T-cell (primary cell): ENCODE measurements at regions not wholly inside any gene's neighbourhood (a gene's known extent, or its start where the extent isn't known, plus 50 kb on each side); places are given as distances from the start of the nearest gene placed in this dataset.
"Not testable (repeated sequence)": the region's sequence is repeated elsewhere in the genome, so short reads cannot be mapped to it uniquely, and the experiment has no call there.

Experiments used
- ATAC-seq, 4 experiments: fragments of 200-7000 bp in 3 of 4; fragments of 150-1000 bp in 1 of 4; cut with Tn5 transposase; replicated peaks in 1 of 4; 1 replicate in 3 of 4; 2 replicates in 1 of 4; pipeline ENCODE4 v1.10.0; 2021; ENCODE audit warnings: moderate library complexity in 3 of 4, mild to moderate bottlenecking in 2 of 4, moderate number of reproducible peaks in 1 of 4
- CTCF ChIA-PET, 2 donors: fragments of 300-600 bp; sonication (Branson Sonifier 250); formaldehyde crosslinking; loops; one replicate each; lab custom pipeline; 2022; ENCODE audit warnings: antibody characterized with exemption in 2 of 2; lab: Charles Lee
- POLR2A ChIA-PET, 2 donors: fragments of 300-600 bp; sonication (Branson Sonifier 250); formaldehyde crosslinking; loops; one replicate each; lab custom pipeline; 2022; ENCODE audit warnings: antibody characterized with exemption in 2 of 2; lab: Charles Lee
- DNase-seq, 35 experiments: peaks; one replicate each; pipeline versions ENCODE4 v3.0.0 to v3.0.0-alpha.2; 2013 to 2023
- H3K27ac ChIP-seq: one replicate; pipeline ENCODE4 v1.5.1; 2013; ENCODE audit warnings: low read length
- H3K27me3 ChIP-seq, 2 experiments: replicated peaks in 1 of 2; 1 replicate in 1 of 2; 2 replicates in 1 of 2; pipeline versions ENCODE4 v1.6.1 to v1.7.0; 2013; ENCODE audit warnings: low read length in 1 of 2, mixed read lengths in 1 of 2; ENCODE audit not compliant: control insufficient read depth in 2 of 2, insufficient read depth in 2 of 2; ENCODE audit errors: extremely low read depth in 1 of 2
- H3K36me3 ChIP-seq, 2 donors: 1 replicate in 1 of 2; 2 replicates in 1 of 2; pipeline versions ENCODE4 v1.6.1 to v1.7.0; 2013; ENCODE audit warnings: low read length in 1 of 2; ENCODE audit not compliant: control insufficient read depth in 2 of 2, insufficient read depth in 1 of 2; ENCODE audit errors: extremely low read depth in 1 of 2
- H3K4me1 ChIP-seq, 2 experiments: 1 replicate in 1 of 2; 2 replicates in 1 of 2; pipeline versions ENCODE4 v1.6.1 to v1.7.0; 2013; ENCODE audit warnings: low read length in 2 of 2, mixed read lengths in 1 of 2; ENCODE audit not compliant: insufficient read depth in 2 of 2, control insufficient read depth in 1 of 2; ENCODE audit errors: extremely low read depth in 1 of 2
- H3K4me3 ChIP-seq, 2 donors: 1 replicate in 1 of 2; 2 replicates in 1 of 2; pipeline versions ENCODE4 v1.5.1 to v1.7.0; 2013; ENCODE audit warnings: mild to moderate bottlenecking in 2 of 2, low read length in 1 of 2, moderate library complexity in 1 of 2; ENCODE audit not compliant: control insufficient read depth in 1 of 2; ENCODE audit errors: extremely low read depth in 1 of 2
- H3K9me3 ChIP-seq: 2 replicates; pipeline ENCODE4 v1.7.0; 2013
- H3K27ac Mint-ChIP-seq, 2 donors: one replicate each; pipeline ENCODE4 v1.8.0; 2020 to 2021; ENCODE audit warnings: mild to moderate bottlenecking in 2 of 2, mixed read lengths in 2 of 2
- H3K27me3 Mint-ChIP-seq, 2 donors: one replicate each; pipeline ENCODE4 v1.8.0; 2021 to 2022; ENCODE audit warnings: mixed read lengths in 2 of 2
- H3K36me3 Mint-ChIP-seq: one replicate; pipeline ENCODE4 v1.8.0; 2021; ENCODE audit warnings: mixed read lengths
- H3K4me1 Mint-ChIP-seq, 3 donors: one replicate each; pipeline ENCODE4 v1.8.0; 2020 to 2022; ENCODE audit warnings: mixed read lengths in 3 of 3, mild to moderate bottlenecking in 1 of 3
- H3K4me3 Mint-ChIP-seq, 3 donors: one replicate each; pipeline ENCODE4 v1.8.0; 2020 to 2022; ENCODE audit warnings: mild to moderate bottlenecking in 3 of 3, mixed read lengths in 3 of 3, moderate library complexity in 3 of 3
- H3K9me3 Mint-ChIP-seq, 3 donors: one replicate each; pipeline ENCODE4 v1.8.0; 2020 to 2022; ENCODE audit warnings: mixed read lengths in 3 of 3
- WGBS: methylation state at CpG from one replicate; pipeline ENCODE4 v1.1.5; 2013; ENCODE audit warnings: missing lambda C conversion rate; ENCODE audit not compliant: insufficient coverage; 5-methylcytosine and 5-hydroxymethylcytosine counted together

GRCh38 chr12:19915392-19916195 lies 452.7 kb upstream of the PDE3A start:
- DNase-seq (no peak), ATAC-seq (no peak)
- H3K9me3 ChIP-seq = no peaks in the 10 kb centered on the region
- POLR2A ChIA-PET = interaction anchor here in 1 of 2 donors (0.6 kb wide), 1 partner anchor 1359 kb away, joined by 3 read pairs; no protein-coding TSS in a partner anchor
- no peaks in the 10 kb centered on the region for H3K27me3 ChIP-seq
- Mint-ChIP-seq H3K4me1 (no peaks in the 10 kb centered on the region), H3K9me3 (peaks cover 0 to 2% (median 0%) of the 10 kb centered on the region in 3 donors), H3K4me3 (no peak overlapping the region), H3K27me3 (peaks cover 0 to 1% of the 10 kb centered on the region in 2 donors), H3K27ac (no peak overlapping the region), H3K36me3 (no peaks in the 10 kb centered on the region)
- whole genome bisulfite sequencing = 60% methylated on average over 1 of the region's 3 CpGs
- H3K36me3 ChIP-seq = no peaks in the 10 kb centered on the region
- H3K27ac ChIP-seq = no peak overlapping the region
- no peaks in the 10 kb centered on the region for H3K4me1 ChIP-seq
- H3K4me3 ChIP-seq = no peak overlapping the region
- CTCF ChIA-PET = no interaction called here

- Histone ChIP-seq H3K27me3 (no peaks in the 10 kb centered on the region), H3K4me3 (no peak overlapping the region), H3K9me3 (no peaks in the 10 kb centered on the region), H3K36me3 (no peaks in the 10 kb centered on the region), H3K4me1 (no peaks in the 10 kb centered on the region), H3K27ac (no peak overlapping the region)
- Mint-ChIP-seq H3K4me3 (no peak overlapping the region), H3K27ac (no peak overlapping the region), H3K9me3 (peaks cover 0 to 3% (median 0%) of the 10 kb centered on the region in 3 donors), H3K4me1 (no peaks in the 10 kb centered on the region), H3K36me3 (no peaks in the 10 kb centered on the region), H3K27me3 (peaks cover 0 to 1% of the 10 kb centered on the region in 2 donors)
- WGBS = no CpG with 5 or more reads among the region's 1 CpG
- ChIA-PET POLR2A (interaction anchor here in 1 of 2 donors (0.6 kb wide), 1 partner anchor 1358 kb away, joined by 3 read pairs; no protein-coding TSS in a partner anchor), CTCF (no interaction called here)
- ATAC-seq (no peak), DNase-seq (no peak)
These were observed 452.1 kb upstream of the PDE3A start for GRCh38 chr12:19916196-19916753.

GRCh38 chr12:19916974-19917373 lies 451.4 kb upstream of the PDE3A start:
- ATAC-seq (no peak), DNase-seq (no peak)
- ChIA-PET POLR2A (no interaction called here), CTCF (no interaction called here)
- no peak overlapping the region for H3K27ac Mint-ChIP-seq
- no peaks in the 10 kb centered on the region for H3K36me3 ChIP-seq
- no peak overlapping the region for H3K4me3 ChIP-seq
- H3K36me3 Mint-ChIP-seq = no peaks in the 10 kb centered on the region
- peaks cover 0 to 3% (median 0%) of the 10 kb centered on the region in 3 donors for H3K9me3 Mint-ChIP-seq
- H3K27ac ChIP-seq = no peak overlapping the region
- H3K4me1 Mint-ChIP-seq = no peaks in the 10 kb centered on the region
- 20% methylated on average over 1 of the region's 3 CpGs for WGBS
- no peaks in the 10 kb centered on the region for H3K9me3 ChIP-seq
- H3K27me3 ChIP-seq = no peaks in the 10 kb centered on the region
- peaks cover 0 to 1% of the 10 kb centered on the region in 2 donors for H3K27me3 Mint-ChIP-seq
- H3K4me3 Mint-ChIP-seq = no peak overlapping the region
- H3K4me1 ChIP-seq = no peaks in the 10 kb centered on the region

GRCh38 chr12:19921716-19922115 lies 446.6 kb upstream of the PDE3A start:
- CTCF ChIA-PET, POLR2A ChIA-PET, H3K27ac Mint-ChIP-seq, H3K4me1 Mint-ChIP-seq, H3K9me3 ChIP-seq, H3K27me3 Mint-ChIP-seq, H3K36me3 Mint-ChIP-seq, H3K36me3 ChIP-seq, H3K4me3 Mint-ChIP-seq, H3K4me3 ChIP-seq, H3K9me3 Mint-ChIP-seq, H3K4me1 ChIP-seq, H3K27ac ChIP-seq, DNase-seq, H3K27me3 ChIP-seq, ATAC-seq: not testable (repeated sequence)
- 50% methylated on average over 1 of the region's 2 CpGs for WGBS

GRCh38 chr12:19922717-19923116 lies 445.6 kb upstream of the PDE3A start:
- Histone ChIP-seq H3K9me3 (no peaks in the 10 kb centered on the region), H3K36me3 (no peaks in the 10 kb centered on the region), H3K27ac (no peak overlapping the region), H3K27me3 (no peaks in the 10 kb centered on the region), H3K4me1 (no peaks in the 10 kb centered on the region), H3K4me3 (no peak overlapping the region)
- ChIA-PET CTCF (interaction anchor here in 1 of 2 donors (0.7 kb wide), 1 partner anchor 167 kb away, joined by 4 read pairs; no protein-coding TSS in a partner anchor), POLR2A (no interaction called here)
- ATAC-seq = no peak
- H3K9me3 Mint-ChIP-seq = peaks cover 0 to 3% (median 0%) of the 10 kb centered on the region in 3 donors
- H3K4me1 Mint-ChIP-seq = no peaks in the 10 kb centered on the region
- WGBS = no CpG with 5 or more reads among the region's 2 CpGs
- H3K27me3 Mint-ChIP-seq = no peaks in the 10 kb centered on the region
- no peak for DNase-seq
- H3K36me3 Mint-ChIP-seq = no peaks in the 10 kb centered on the region
- no peak overlapping the region for H3K4me3 Mint-ChIP-seq
- no peak overlapping the region for H3K27ac Mint-ChIP-seq

GRCh38 chr12:19924360-19924759 lies 444.0 kb upstream of the PDE3A start:
- peaks cover 0 to 4% of the 10 kb centered on the region in 2 donors for H3K27me3 Mint-ChIP-seq
- ChIA-PET CTCF (no interaction called here), POLR2A (no interaction called here)
- H3K27ac Mint-ChIP-seq = no peak overlapping the region
- no peaks in the 10 kb centered on the region for H3K36me3 Mint-ChIP-seq
- no peaks in the 10 kb centered on the region for H3K9me3 ChIP-seq
- H3K4me3 Mint-ChIP-seq = no peak overlapping the region
- ATAC-seq = no peak
- no peaks in the 10 kb centered on the region for H3K27me3 ChIP-seq
- no peaks in the 10 kb centered on the region for H3K4me1 Mint-ChIP-seq
- H3K4me3 ChIP-seq = no peak overlapping the region
- H3K27ac ChIP-seq = no peak overlapping the region
- H3K36me3 ChIP-seq = no peaks in the 10 kb centered on the region
- H3K4me1 ChIP-seq = no peaks in the 10 kb centered on the region
- peaks cover 0 to 3% (median 0%) of the 10 kb centered on the region in 3 donors for H3K9me3 Mint-ChIP-seq
- no peak for DNase-seq
